Peyer's patch (tissue), 4 donors: ENCODE measurements at regions not wholly inside any gene's neighbourhood (a gene's known extent, or its start where the extent isn't known, plus 50 kb on each side); places are given as distances from the start of the nearest gene placed in this dataset.

Experiments used
- CTCF ChIP-seq, 6 experiments: fragments of 450-650 bp in 4 of 6; fragments of 200-600 bp in 2 of 6; sonication (generic) in 1 of 6; IDR thresholded peaks; one replicate each; pipeline ENCODE4 v1.5.1; 2017 to 2019; ENCODE audit warnings: antibody characterized with exemption in 6 of 6, mild to moderate bottlenecking in 3 of 6, moderate library complexity in 1 of 6
- POLR2A ChIP-seq, 2 donors: fragments of 450-650 bp; IDR thresholded peaks; one replicate each; pipeline ENCODE4 v1.5.1; 2017; ENCODE audit warnings: antibody characterized with exemption in 2 of 2, mild to moderate bottlenecking in 2 of 2, moderate library complexity in 2 of 2

- no peak for TF ChIP-seq CTCF (IDR thresholded peaks at IDR 0.05)
- TF ChIP-seq POLR2A (IDR thresholded peaks at IDR 0.05) = no peak
Observed at GRCh38 chr5:3075309-3075708, 323.8 kb upstream of the IRX2 start.
